ENCODE measurements at regions not wholly inside any gene's neighbourhood (a gene's known extent, or its start where the extent isn't known, plus 50 kb on each side); places are given as distances from the start of the nearest gene placed in this dataset.
"Not testable (repeated sequence)": the region's sequence is repeated elsewhere in the genome, so short reads cannot be mapped to it uniquely, and the experiment has no call there.

- ChIA-PET CTCF (no interaction called here), POLR2A (no interaction called here)
- H3K27ac ChIP-seq (ENCODE audit: low read depth, low read length) = no peak overlapping the region
Observed at GRCh38 chr7:106570146-106570545, 90.8 kb downstream of the CCDC71L start.

DNA sequence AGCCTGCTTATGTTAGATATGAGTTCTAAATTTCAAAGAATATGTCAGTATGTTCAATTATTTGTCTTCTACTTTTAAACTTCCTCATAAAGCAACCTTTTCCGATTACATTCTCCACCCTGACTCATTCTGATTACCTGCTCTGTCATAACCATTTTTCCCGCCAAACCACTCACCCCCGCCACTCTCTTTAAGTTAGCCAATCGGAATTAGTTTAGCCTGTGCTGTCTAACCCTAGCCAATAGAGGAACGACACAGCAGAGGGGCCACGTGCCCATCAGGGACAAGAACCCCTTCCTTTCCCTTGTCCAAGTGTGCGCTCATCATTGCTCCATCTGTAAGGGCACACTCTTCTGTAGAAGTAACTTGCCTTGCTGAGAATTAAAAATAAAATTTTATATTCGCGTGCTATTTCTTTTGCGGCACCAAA is 91.4 kb downstream of the CCDC71L start:
- CTCF ChIA-PET = interaction anchor here (0.9 kb wide), 1 partner anchor 91 kb away, joined by 3 read pairs; the partner anchor contains the start of gene CCDC71L
- Histone ChIP-seq H3K27ac (ENCODE audit: low read depth, low read length) (no peak overlapping the region), H3K4me3 (ENCODE audit: low read depth, low read length) (no peak overlapping the region), H3K27me3 (ENCODE audit: control insufficient read depth, insufficient read depth, low read length) (no peaks in the 10 kb centered on the region), H3K9me3 (ENCODE audit: control insufficient read depth, insufficient read depth, low read length) (peaks cover 3% of the 10 kb centered on the region; the same call in 1 of the 2 replicates)
- TF ChIP-seq, protein P1, sequence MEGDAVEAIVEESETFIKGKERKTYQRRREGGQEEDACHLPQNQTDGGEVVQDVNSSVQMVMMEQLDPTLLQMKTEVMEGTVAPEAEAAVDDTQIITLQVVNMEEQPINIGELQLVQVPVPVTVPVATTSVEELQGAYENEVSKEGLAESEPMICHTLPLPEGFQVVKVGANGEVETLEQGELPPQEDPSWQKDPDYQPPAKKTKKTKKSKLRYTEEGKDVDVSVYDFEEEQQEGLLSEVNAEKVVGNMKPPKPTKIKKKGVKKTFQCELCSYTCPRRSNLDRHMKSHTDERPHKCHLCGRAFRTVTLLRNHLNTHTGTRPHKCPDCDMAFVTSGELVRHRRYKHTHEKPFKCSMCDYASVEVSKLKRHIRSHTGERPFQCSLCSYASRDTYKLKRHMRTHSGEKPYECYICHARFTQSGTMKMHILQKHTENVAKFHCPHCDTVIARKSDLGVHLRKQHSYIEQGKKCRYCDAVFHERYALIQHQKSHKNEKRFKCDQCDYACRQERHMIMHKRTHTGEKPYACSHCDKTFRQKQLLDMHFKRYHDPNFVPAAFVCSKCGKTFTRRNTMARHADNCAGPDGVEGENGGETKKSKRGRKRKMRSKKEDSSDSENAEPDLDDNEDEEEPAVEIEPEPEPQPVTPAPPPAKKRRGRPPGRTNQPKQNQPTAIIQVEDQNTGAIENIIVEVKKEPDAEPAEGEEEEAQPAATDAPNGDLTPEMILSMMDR (IDR thresholded peaks at IDR 0.05; ENCODE audit: low read depth, low read length) = no peak
- POLR2A ChIA-PET = no interaction called here
- DNase-seq (ENCODE audit: low read depth, low spot score) = no peak

More at GRCh38 chr7:106570146-106570545, 90.8 kb downstream of the CCDC71L start:
- H3K9me3 ChIP-seq (ENCODE audit: control insufficient read depth, insufficient read depth, low read length) = peaks cover 3% of the 10 kb centered on the region; the same call in 1 of the 2 replicates
- TF ChIP-seq, protein P1 (IDR thresholded peaks at IDR 0.05; ENCODE audit: low read depth, low read length) = no peak
- H3K4me3 ChIP-seq (ENCODE audit: low read depth, low read length) = no peak overlapping the region
- no peak for DNase-seq (ENCODE audit: low read depth, low spot score)
- no peaks in the 10 kb centered on the region for H3K27me3 ChIP-seq (ENCODE audit: control insufficient read depth, insufficient read depth, low read length)

- H3K9me3 ChIP-seq (ENCODE audit: control insufficient read depth, insufficient read depth, low read length) = peaks cover 3% of the 10 kb centered on the region; the same call in 1 of the 2 replicates
- no peak overlapping the region for H3K4me3 ChIP-seq (ENCODE audit: low read depth, low read length)
- no peaks in the 10 kb centered on the region for H3K27me3 ChIP-seq (ENCODE audit: control insufficient read depth, insufficient read depth, low read length)
- TF ChIP-seq, protein P1 (IDR thresholded peaks at IDR 0.05; ENCODE audit: low read depth, low read length) = no peak
- DNase-seq (ENCODE audit: low read depth, low spot score) = peak; percentile 55
- POLR2A ChIA-PET = no interaction called here
- peak overlapping the region; percentile 77 for H3K27ac ChIP-seq (ENCODE audit: low read depth, low read length)
- CTCF ChIA-PET = interaction anchor here (0.7 to 1.9 kb wide), 4 partner anchors 26 to 483 kb away, joined by 3 to 6 read pairs (median 3); partner anchors contain the start of gene CCDC71L
Observed at GRCh38 chr7:106568680-106569499, 92.1 kb downstream of the CCDC71L start.

DNA sequence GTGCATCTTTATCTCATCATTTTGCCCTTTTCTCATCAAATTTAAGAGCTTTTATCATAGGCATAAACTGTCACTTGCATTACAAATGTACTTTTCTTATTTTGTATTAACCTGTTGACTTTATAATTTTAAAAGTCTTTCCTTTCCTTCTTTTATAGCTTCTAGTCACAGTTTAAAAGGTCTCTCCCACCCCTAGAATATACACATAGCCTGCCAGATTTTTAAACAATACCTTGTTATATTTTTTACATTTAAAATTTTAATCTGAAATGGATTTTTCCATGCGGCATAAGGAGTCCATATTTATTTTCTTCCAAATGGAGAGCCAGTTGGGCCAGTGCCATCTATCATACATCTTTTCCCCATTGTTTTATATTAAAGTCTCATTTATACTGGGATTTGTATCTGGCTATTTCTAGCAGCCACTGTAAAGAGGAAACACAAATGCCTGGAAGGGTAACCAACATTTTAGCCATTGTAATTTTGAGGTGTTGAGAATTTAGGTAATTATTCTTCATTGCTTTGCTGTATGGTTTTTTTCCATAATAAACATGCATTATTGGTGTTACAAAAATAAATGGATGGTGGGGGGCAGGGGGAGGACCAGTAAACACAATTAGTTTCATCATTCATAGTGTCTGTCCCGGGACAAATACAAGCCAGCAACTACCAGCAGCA is 92.8 kb downstream of the CCDC71L start:
- TF ChIP-seq, protein P1 (IDR thresholded peaks at IDR 0.05; ENCODE audit: low read depth, low read length) = no peak
- H3K9me3 ChIP-seq (ENCODE audit: control insufficient read depth, insufficient read depth, low read length) = peaks cover 3% of the 10 kb centered on the region; the same call in 1 of the 2 replicates
- no peak overlapping the region for H3K4me3 ChIP-seq (ENCODE audit: low read depth, low read length)
- CTCF ChIA-PET = interaction anchor here (0.6 to 1.9 kb wide), 4 partner anchors 25 to 484 kb away, joined by 3 to 6 read pairs (median 3); partner anchors contain the start of gene CCDC71L
- peak overlapping the region; percentile 77 for H3K27ac ChIP-seq (ENCODE audit: low read depth, low read length)
- POLR2A ChIA-PET = no interaction called here
- no peak for DNase-seq (ENCODE audit: low read depth, low spot score)
- H3K27me3 ChIP-seq (ENCODE audit: control insufficient read depth, insufficient read depth, low read length) = no peaks in the 10 kb centered on the region

DNA sequence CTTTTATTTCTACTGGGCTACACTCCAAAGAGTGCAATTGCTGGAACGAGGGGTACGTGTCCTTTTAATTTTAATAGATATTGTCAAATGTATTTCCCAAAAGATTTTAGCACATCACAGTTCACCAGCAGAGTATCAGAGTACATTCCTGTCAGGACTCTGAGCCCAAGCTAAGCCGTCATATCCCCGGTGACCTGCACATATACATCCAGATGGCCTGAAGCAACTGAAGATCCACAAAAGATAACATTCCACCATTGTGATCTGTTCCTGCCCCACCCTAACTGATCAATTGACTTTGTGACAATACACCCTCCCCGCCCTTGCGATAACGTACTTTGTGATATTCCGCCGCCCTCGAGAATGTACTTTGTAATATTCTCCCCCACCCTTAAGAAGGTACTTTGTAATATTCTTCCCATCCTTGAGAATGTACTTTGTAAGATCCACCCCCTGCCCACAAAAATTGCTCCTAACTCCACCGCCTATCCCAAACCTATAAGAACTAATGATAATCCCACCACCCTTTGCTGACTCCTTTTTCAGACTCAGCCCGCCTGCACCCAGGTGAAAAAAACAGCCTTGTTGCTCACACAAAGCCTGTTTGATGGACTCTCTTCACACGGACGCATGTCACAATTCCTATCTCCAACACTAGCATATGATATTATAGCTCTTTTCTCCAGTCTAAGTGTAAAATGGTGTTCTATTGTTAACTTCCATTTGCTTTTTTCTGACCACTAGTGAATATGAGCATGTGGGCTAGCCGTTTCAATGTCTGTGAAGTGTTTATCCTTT is 93.6 kb downstream of the CCDC71L start:
- H3K27ac ChIP-seq (ENCODE audit: low read depth, low read length); POLR2A ChIA-PET; H3K4me3 ChIP-seq (ENCODE audit: low read depth, low read length); H3K9me3 ChIP-seq (ENCODE audit: control insufficient read depth, insufficient read depth, low read length); DNase-seq (ENCODE audit: low read depth, low spot score); H3K27me3 ChIP-seq (ENCODE audit: control insufficient read depth, insufficient read depth, low read length): not testable (repeated sequence)
- CTCF ChIA-PET = interaction anchor here (0.6 to 1.9 kb wide), 3 partner anchors 25 to 390 kb away, joined by 3 to 6 read pairs (median 3); partner anchors contain the start of gene CCDC71L

Data from AG04450 (cell line).